Neural progenitor cell (in vitro differentiated cells): ENCODE measurements at regions not wholly inside any gene's neighbourhood (a gene's known extent, or its start where the extent isn't known, plus 50 kb on each side); places are given as distances from the start of the nearest gene placed in this dataset.

Experiments used
- EZH2 ChIP-seq: fragments of 200-600 bp; sonication (generic); IDR thresholded peaks from 2 replicates; pipeline ENCODE4 v1.6.1; 2017; ENCODE audit warnings: antibody characterized with exemption, mild to moderate bottlenecking, moderate library complexity
- EZH2phosphoT487 ChIP-seq: fragments of 200-600 bp; sonication (generic); IDR thresholded peaks from 2 replicates; pipeline ENCODE4 v1.6.1; 2017; ENCODE audit warnings: antibody characterized with exemption
- TF ChIP-seq, protein P1 (sequence below): fragments of 200-600 bp; sonication (generic); IDR thresholded peaks from 2 replicates; pipeline ENCODE4 v1.5.1; 2017; ENCODE audit warnings: antibody characterized with exemption, mild to moderate bottlenecking

DNA sequence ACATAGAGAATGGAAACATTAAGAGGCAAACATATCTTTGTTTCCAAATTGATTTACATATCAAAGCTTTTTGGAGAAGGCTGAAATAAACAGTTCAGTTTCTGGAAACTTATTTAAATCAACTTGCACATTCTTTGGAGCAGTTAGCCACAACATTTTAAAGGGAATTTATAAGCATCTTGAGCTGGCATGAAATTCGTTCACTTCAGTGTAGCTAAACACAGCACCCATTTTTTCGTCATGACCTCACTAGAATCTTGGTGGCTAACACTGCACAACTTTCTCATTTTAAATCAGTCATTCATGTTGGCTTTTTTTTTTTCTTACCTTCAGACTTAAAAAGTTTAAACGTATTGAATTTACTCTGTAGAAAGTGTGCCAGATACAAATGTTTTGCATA lies 1139.9 kb upstream of the FLRT2 start:
- TF ChIP-seq, protein P1, sequence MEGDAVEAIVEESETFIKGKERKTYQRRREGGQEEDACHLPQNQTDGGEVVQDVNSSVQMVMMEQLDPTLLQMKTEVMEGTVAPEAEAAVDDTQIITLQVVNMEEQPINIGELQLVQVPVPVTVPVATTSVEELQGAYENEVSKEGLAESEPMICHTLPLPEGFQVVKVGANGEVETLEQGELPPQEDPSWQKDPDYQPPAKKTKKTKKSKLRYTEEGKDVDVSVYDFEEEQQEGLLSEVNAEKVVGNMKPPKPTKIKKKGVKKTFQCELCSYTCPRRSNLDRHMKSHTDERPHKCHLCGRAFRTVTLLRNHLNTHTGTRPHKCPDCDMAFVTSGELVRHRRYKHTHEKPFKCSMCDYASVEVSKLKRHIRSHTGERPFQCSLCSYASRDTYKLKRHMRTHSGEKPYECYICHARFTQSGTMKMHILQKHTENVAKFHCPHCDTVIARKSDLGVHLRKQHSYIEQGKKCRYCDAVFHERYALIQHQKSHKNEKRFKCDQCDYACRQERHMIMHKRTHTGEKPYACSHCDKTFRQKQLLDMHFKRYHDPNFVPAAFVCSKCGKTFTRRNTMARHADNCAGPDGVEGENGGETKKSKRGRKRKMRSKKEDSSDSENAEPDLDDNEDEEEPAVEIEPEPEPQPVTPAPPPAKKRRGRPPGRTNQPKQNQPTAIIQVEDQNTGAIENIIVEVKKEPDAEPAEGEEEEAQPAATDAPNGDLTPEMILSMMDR = no peak
- TF ChIP-seq EZH2 = no peak
- TF ChIP-seq EZH2phosphoT487 = no peak
